ENCODE measurements at regions not wholly inside any gene's neighbourhood (a gene's known extent, or its start where the extent isn't known, plus 50 kb on each side); places are given as distances from the start of the nearest gene placed in this dataset.

DNA sequence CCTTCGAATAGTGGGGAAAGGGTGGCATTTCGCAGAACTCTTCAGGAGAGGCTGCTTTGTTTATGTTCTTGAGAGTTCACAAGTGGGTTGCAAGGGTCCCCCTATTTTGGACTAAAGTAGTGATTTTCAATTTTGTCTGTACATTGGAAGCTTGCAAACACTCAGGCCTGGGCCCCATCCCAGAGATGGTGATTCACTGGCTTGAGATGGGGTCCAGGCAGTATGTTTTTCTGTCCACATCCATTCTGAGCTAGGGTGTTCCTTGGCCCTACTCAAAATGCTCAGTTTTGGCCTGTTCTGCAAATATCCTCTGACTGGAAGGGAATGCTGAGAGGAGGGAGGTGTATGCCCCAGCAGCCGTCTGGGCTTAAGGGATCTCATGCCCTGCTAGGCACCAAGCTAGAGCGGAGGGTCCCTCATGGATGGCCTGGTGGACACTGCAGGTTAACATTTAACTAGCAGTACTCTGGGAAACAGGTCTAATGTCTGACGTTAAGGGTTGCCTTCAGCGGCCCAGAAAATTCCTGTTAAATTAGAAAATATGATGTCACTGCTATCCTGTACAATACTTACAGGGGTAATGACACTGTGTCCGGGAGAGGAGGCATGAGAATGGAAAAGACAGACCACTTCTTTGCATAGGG is 181.4 kb downstream of the OPA1 start:
- H3K36me3 ChIP-seq (ENCODE audit: insufficient read depth) = no peaks in the 10 kb centered on the region
- WGBS = 83% methylated on average over 7 of the region's 7 CpGs

DNA sequence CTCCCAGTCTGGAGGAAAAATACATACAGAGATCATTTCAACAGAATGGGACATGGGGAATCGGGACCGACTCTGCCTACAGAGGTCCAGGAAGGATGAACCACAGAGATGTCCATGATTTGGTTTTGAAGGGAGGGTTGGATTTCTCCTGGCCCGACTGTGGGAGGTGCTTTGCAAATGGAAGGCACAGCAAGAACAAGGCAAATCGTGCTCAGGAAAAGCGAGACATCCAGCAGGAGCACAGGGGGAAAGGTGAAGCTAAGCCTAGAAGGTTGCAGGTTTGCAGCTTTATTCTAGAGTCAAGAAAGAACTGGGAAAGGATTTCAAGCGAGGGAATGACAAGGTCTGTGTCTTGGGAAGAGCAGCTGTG is 181.9 kb downstream of the OPA1 start:
- Histone ChIP-seq H3K36me3 (ENCODE audit: insufficient read depth) (no peaks in the 10 kb centered on the region), H3K4me1 (ENCODE audit: insufficient read depth) (no peaks in the 10 kb centered on the region), H3K27ac (ENCODE audit: low read depth) (no peak overlapping the region), H3K4me3 (ENCODE audit: low read depth, low read length) (no peak overlapping the region)
- WGBS = 85% methylated on average over 6 of the region's 6 CpGs
- DNase-seq (ENCODE audit: extremely low spot score) = no peak

More for the DNA sequence above, 181.4 kb downstream of the OPA1 start:
- no peak for DNase-seq (ENCODE audit: extremely low spot score)
- H3K27ac ChIP-seq (ENCODE audit: low read depth) = no peak overlapping the region
- no peaks in the 10 kb centered on the region for H3K4me1 ChIP-seq (ENCODE audit: insufficient read depth)
- no peak overlapping the region for H3K4me3 ChIP-seq (ENCODE audit: low read depth, low read length)

DNA sequence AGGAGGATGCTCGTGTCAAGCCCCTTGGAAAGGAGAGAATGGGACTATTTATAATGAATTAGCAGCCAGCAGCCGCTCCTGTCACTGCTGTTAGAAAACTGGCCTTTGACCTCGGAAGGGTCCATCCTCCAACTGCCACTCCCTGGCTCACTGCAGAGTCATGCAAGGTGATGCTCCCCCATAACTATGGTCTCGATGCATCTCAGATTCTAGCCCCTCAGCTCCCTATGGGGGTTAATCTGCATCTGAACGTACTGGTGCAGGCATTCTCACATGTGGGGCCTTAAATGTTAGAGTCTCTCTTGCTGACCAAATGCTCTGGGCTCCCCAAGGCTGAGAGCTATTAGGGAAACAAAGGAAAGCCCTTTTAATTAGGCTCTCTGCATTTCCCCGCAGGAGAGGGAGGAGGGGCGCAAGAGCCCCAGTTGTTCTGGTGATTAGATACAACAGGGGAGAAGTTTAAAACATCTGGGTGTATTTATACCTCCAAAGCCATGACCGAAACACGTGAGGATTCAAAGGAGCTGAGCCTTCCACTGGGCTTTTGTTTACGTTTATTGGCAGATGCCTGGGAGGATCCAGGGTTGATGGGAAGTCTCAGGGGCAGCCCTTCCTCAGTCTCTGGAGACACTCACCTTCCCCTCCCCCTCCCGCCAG is 182.5 kb downstream of the OPA1 start:
- no peak for DNase-seq (ENCODE audit: extremely low spot score)
- 78% methylated on average over 11 of the region's 11 CpGs for WGBS

DNA sequence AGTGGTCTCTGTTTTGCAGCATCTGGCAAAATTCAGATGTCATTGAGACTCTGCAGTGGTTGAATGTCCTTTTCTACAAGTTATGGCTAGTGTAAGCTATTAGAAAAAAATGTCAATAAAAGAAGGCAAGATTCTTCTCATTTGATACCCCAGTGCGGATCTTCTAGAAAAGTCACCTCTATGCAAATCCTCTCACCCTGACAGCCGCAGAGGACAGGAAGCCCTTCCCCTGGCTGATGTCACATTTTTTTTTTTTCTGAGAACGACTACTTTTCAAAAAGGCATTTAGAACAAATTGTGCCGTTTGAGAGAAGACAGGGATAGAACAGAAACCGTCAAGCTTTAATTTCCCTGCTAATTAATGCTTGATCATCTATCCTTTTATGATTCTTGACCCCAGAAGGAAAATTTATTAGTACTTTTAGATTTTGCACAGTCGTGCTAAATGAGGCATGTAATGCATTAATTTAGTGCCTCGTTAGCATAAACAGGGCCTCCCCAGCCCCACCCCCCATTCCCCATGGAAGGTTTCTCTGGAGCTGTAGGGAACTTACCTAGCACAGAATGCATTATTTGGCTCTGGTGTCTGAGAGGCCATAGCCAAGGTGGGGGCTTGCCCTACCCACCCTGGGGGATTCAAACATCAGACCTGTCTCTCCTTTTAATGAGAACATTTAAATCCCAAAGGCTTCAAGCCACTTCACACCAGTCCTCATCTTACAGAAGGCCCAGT is 183.8 kb downstream of the OPA1 start:
- H3K27ac ChIP-seq (ENCODE audit: low read depth) = no peak overlapping the region
- no peak for DNase-seq (ENCODE audit: extremely low spot score)
- no peaks in the 10 kb centered on the region for H3K36me3 ChIP-seq (ENCODE audit: insufficient read depth)
- 66% methylated on average over 7 of the region's 7 CpGs for WGBS
- H3K4me3 ChIP-seq (ENCODE audit: low read depth, low read length) = no peak overlapping the region
- H3K4me1 ChIP-seq (ENCODE audit: insufficient read depth) = no peaks in the 10 kb centered on the region

More for the DNA sequence above, 182.5 kb downstream of the OPA1 start:
- H3K36me3 ChIP-seq (ENCODE audit: insufficient read depth) = no peaks in the 10 kb centered on the region
- H3K4me1 ChIP-seq (ENCODE audit: insufficient read depth) = no peaks in the 10 kb centered on the region
- no peak overlapping the region for H3K4me3 ChIP-seq (ENCODE audit: low read depth, low read length)
- no peak overlapping the region for H3K27ac ChIP-seq (ENCODE audit: low read depth)

DNA sequence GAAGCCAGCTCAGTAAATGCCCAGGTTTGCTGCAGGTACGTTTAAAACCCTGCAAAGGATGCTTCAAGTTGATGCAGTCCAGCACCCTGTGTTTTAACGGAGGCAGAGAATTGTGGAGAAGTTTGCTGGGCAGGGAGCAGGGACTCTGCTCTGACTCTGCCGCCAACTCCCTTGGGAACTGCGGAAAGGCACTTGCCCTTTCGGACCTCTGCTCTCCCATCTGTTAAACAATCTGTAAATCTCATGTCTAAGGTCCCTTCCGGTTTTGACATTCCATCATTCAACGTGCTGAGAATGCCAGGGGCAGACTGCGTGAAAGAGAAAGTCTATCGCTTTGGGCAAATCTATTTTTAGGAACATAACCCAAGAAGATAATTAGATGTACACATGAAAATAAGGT is 184.5 kb downstream of the OPA1 start:
- Histone ChIP-seq H3K27ac (ENCODE audit: low read depth) (no peak overlapping the region), H3K4me3 (ENCODE audit: low read depth, low read length) (no peak overlapping the region), H3K4me1 (ENCODE audit: insufficient read depth) (no peaks in the 10 kb centered on the region), H3K36me3 (ENCODE audit: insufficient read depth) (no peaks in the 10 kb centered on the region)
- WGBS = 54% methylated on average over 9 of the region's 9 CpGs
- DNase-seq (ENCODE audit: extremely low spot score) = no peak

DNA sequence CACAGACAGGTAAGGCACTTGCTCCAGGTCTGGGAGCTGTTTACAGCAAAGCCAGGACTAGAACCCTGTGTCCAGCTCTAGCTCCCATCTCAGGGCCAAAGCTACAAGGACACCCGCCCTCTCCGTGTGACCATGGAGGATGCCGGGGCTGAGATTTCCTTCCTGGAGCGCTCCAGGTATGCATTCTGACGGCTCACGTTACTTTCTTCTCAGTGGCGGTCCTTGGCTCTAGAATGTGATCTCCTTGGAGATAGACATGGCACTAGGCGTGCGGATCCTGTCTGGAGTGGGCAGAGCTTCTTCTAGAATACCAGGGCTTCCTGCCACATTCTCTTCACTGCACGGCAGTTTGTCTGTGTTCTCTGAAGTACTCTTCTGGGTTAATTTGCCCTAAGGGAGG is 185.7 kb downstream of the OPA1 start:
- no peaks in the 10 kb centered on the region for H3K4me1 ChIP-seq (ENCODE audit: insufficient read depth)
- no peak for DNase-seq (ENCODE audit: extremely low spot score)
- no peaks in the 10 kb centered on the region for H3K36me3 ChIP-seq (ENCODE audit: insufficient read depth)
- H3K27ac ChIP-seq (ENCODE audit: low read depth) = no peak overlapping the region
- H3K4me3 ChIP-seq (ENCODE audit: low read depth, low read length) = no peak overlapping the region
- 85% methylated on average over 10 of the region's 10 CpGs for WGBS

DNA sequence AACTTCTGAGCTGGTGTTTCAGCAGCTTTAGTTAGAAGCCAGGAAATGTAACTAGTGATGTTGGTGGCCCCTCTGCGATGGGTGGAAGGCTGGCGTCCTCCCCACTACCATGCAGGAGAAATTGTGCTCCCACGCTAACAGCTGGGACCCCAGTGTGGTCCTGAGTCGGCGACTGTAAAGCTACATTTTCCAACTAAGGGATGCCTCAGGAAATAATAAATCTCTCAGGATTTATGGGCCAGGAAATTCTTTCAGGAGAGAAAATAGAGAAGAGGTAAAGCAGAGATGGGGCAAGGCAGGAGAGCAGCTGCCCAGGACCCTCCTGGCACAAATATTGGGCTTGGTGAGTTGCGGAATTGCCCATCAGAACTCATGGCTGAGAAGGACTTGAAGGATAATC is 186.9 kb downstream of the OPA1 start:
- no peaks in the 10 kb centered on the region for H3K4me1 ChIP-seq (ENCODE audit: insufficient read depth)
- WGBS = 58% methylated on average over 6 of the region's 6 CpGs
- no peak overlapping the region for H3K4me3 ChIP-seq (ENCODE audit: low read depth, low read length)
- H3K36me3 ChIP-seq (ENCODE audit: insufficient read depth) = no peaks in the 10 kb centered on the region
- DNase-seq (ENCODE audit: extremely low spot score) = no peak
- H3K27ac ChIP-seq (ENCODE audit: low read depth) = no peak overlapping the region

DNA sequence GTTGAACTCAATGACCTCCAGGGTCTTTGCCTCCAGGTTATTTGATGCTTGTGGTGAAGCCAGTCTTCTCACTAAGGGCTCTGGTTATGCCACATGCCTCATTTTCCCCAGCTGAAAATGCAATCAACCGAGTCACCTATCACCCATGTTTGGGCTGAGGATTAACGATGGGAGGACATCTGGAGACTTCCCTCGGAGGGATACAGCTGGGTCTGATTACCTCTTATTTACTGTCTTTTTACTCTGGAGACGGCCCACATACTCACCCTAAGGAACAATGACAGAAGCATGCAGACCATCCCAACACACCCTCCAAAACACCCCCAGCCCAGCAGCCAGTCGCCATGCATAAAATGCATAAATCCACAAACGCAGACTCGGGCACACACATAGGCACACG is 187.4 kb downstream of the OPA1 start:
- no peak for DNase-seq (ENCODE audit: extremely low spot score)
- WGBS = 33% methylated on average over 8 of the region's 8 CpGs
- Histone ChIP-seq H3K4me1 (ENCODE audit: insufficient read depth) (no peaks in the 10 kb centered on the region), H3K27ac (ENCODE audit: low read depth) (no peak overlapping the region), H3K4me3 (ENCODE audit: low read depth, low read length) (no peak overlapping the region), H3K36me3 (ENCODE audit: insufficient read depth) (no peaks in the 10 kb centered on the region)

DNA sequence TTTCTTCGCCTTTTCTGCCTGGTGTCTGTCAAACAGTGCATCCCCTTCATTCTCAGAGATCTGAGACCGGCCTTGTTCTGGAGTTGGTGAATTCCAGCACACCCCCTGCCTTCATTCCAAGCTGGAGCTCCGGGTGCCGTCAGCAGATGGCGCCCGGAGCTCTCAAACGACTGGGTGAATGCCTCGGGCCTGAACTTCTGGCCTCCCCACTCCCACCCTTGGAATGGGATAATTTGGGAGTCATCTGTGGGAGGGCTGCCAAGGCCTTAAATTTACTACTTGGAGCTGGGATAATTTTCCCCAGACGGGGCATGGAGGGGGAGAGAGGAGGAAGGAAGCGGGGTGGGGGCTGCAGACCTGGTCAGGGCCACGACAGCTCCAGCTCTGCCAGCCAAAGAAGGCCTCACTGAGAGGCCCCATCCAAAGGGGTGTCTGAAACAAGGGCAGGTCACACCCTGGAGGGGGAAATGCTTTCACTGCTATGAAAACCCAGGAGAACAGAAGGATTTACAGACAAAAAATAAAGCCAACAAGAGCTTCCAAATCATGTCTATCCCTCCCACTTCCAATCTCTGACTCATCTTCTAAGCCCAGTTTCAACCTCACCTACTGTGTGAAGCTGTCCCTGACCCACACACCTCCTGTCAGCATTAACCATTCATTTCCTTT is 187.9 kb downstream of the OPA1 start:
- 16% methylated on average over 11 of the region's 11 CpGs for WGBS
- no peaks in the 10 kb centered on the region for H3K4me1 ChIP-seq (ENCODE audit: insufficient read depth)
- H3K4me3 ChIP-seq (ENCODE audit: low read depth, low read length) = no peak overlapping the region
- DNase-seq (ENCODE audit: extremely low spot score) = peak; percentile 85
- no peak overlapping the region for H3K27ac ChIP-seq (ENCODE audit: low read depth)
- no peaks in the 10 kb centered on the region for H3K36me3 ChIP-seq (ENCODE audit: insufficient read depth)

DNA sequence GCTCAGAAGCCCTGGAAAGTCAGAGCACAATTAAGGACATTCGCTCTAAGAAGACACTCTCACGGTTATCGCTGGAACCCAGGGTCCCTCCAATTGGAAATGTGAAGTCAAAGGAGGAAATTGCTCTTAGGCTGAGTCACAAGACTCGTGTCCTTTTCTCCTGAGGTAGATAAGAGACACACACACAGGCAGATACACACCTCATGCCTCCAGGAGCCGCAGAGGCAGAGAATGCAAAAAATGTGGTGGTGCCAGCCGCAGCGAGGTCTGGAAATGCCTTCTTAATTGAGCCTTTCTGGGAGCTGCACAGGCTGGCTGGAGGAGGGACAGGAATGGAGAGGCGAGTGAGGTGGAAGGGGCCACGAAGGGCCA is 189.3 kb downstream of the OPA1 start:
- no peak overlapping the region for H3K4me3 ChIP-seq (ENCODE audit: low read depth, low read length)
- no peak overlapping the region for H3K27ac ChIP-seq (ENCODE audit: low read depth)
- H3K4me1 ChIP-seq (ENCODE audit: insufficient read depth) = no peaks in the 10 kb centered on the region
- H3K36me3 ChIP-seq (ENCODE audit: insufficient read depth) = no peaks in the 10 kb centered on the region
- DNase-seq (ENCODE audit: extremely low spot score) = peak; percentile 43
- 81% methylated on average over 9 of the region's 9 CpGs for WGBS

DNA sequence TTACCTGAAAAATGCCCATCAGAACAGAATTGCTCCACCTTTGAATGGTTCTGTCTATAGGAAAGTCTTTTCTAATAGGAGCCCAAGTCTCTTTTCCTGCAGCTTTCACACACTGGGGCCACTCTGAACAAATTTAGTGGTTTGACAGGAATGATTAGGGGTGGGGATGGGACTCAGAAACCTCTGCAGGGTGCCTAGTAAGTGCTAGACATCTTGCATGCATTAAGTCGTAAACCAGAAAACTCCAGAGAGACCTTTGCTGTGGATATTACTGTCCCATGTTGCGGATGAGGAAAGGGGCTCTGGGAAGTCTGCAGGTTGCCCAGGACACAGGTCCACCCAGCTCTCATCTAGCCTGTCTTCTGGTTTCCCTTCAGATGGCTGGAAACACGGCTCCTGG is 189.7 kb downstream of the OPA1 start:
- no peaks in the 10 kb centered on the region for H3K36me3 ChIP-seq (ENCODE audit: insufficient read depth)
- H3K4me1 ChIP-seq (ENCODE audit: insufficient read depth) = no peaks in the 10 kb centered on the region
- H3K27ac ChIP-seq (ENCODE audit: low read depth) = no peak overlapping the region
- 94% methylated on average over 3 of the region's 3 CpGs for WGBS
- no peak overlapping the region for H3K4me3 ChIP-seq (ENCODE audit: low read depth, low read length)
- no peak for DNase-seq (ENCODE audit: extremely low spot score)

DNA sequence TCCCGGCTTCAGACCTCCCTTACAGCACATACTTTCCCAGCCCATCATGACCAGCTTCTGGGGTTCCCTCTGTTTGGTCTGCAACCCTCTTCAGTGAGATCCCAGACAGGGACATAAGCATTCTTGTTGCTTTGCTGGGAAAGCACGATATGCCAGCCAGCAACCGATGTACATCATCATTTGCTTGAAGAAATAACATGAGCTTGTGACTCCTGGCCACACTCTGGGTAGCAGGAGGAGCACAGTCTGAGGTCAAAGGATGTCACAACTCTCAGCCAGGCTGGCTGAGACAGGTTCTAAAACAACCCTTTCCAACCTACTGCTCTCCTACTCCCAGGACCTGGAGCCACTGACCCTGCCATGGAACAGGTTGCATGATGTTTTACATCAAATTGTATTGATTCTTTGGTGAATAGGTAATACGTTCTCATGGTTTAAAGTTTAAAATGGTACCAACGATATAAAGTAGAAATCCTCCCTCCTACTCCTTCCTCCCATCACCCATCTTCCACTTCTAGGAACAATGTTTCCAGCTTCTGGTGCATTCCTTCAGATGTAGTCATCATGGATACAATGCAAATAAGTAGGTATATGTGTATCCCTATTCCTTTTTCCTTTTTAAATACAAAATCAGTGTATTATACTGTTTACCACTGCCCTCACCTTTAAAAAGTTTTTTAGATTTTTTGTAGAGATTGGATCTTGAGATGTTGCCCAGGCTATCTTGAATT is 190.3 kb downstream of the OPA1 start:
- no peak overlapping the region for H3K27ac ChIP-seq (ENCODE audit: low read depth)
- no peak for DNase-seq (ENCODE audit: extremely low spot score)
- WGBS = 89% methylated on average over 5 of the region's 5 CpGs

DNA sequence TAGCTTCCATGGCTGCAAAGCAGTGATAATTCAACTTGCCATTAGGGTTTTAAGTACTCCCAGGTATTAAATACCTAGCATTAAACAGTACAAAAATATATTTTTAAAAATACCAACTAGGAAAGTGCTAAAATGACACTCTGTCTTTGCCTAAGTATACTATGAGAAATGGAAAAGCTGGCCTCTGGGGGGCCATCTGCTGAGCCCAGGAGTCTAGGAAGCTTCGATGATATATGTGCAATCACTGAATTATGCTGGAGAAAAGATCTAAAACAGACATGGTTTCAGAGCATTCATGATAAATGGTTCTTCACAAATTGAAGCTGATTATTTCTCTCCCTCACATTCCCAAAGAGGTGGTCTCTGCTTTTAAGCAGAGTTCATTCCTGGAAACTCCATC is 191.8 kb downstream of the OPA1 start:
- WGBS = 92% methylated on average over 1 of the region's 1 CpG
- no peak overlapping the region for H3K27ac ChIP-seq (ENCODE audit: low read depth)
- no peak for DNase-seq (ENCODE audit: extremely low spot score)
- H3K4me3 ChIP-seq (ENCODE audit: low read depth, low read length) = no peak overlapping the region
- no peaks in the 10 kb centered on the region for H3K36me3 ChIP-seq (ENCODE audit: insufficient read depth)
- H3K4me1 ChIP-seq (ENCODE audit: insufficient read depth) = no peaks in the 10 kb centered on the region

More for the DNA sequence above, 190.3 kb downstream of the OPA1 start:
- Histone ChIP-seq H3K36me3 (ENCODE audit: insufficient read depth) (no peaks in the 10 kb centered on the region), H3K4me1 (ENCODE audit: insufficient read depth) (no peaks in the 10 kb centered on the region), H3K4me3 (ENCODE audit: low read depth, low read length) (no peak overlapping the region)
